Liver (tissue), 8 donors: ENCODE measurements at regions not wholly inside any gene's neighbourhood (a gene's known extent, or its start where the extent isn't known, plus 50 kb on each side); places are given as distances from the start of the nearest gene placed in this dataset.

ENCODE experiments used
- DNase-seq: peaks from one replicate; pipeline ENCODE4 v3.0.0-alpha.2; 2017; ENCODE audit warnings: low spot score
- H3K27ac ChIP-seq, 2 donors: one replicate each; pipeline ENCODE4 v1.7.0; 2013; ENCODE audit warnings: inconsistent platforms in 2 of 2, low read length in 2 of 2, control low read depth in 1 of 2, low read depth in 1 of 2, mild to moderate bottlenecking in 1 of 2
- H3K27me3 ChIP-seq, 4 donors: one replicate each; pipeline versions ENCODE4 v1.6.1 to v1.7.0; 2013; ENCODE audit warnings: low read length in 3 of 4, inconsistent platforms in 1 of 4, mild to moderate bottlenecking in 1 of 4, moderate library complexity in 1 of 4; ENCODE audit not compliant: control insufficient read depth in 4 of 4, insufficient read depth in 4 of 4
- H3K36me3 ChIP-seq, 4 donors: one replicate each; pipeline versions ENCODE4 v1.6.1 to v1.7.0; 2013; ENCODE audit warnings: low read length in 3 of 4, mild to moderate bottlenecking in 3 of 4, low read depth in 1 of 4, moderate library complexity in 1 of 4; ENCODE audit not compliant: control insufficient read depth in 4 of 4, insufficient read depth in 3 of 4
- H3K4me1 ChIP-seq, 4 donors: one replicate each; pipeline versions ENCODE4 v1.6.1 to v1.7.0; 2013; ENCODE audit warnings: low read length in 3 of 4, mild to moderate bottlenecking in 3 of 4, moderate library complexity in 1 of 4; ENCODE audit not compliant: control insufficient read depth in 4 of 4, insufficient read depth in 4 of 4
- H3K4me3 ChIP-seq, 3 donors: one replicate each; pipeline versions ENCODE4 v1.6.1 to v1.7.0; 2013; ENCODE audit warnings: low read length in 3 of 3, control low read depth in 1 of 3, low read depth in 1 of 3, mild to moderate bottlenecking in 1 of 3
- H3K9ac ChIP-seq, 2 donors: one replicate each; pipeline ENCODE4 v1.7.0; 2013; ENCODE audit warnings: low read length in 2 of 2, mild to moderate bottlenecking in 2 of 2, moderate library complexity in 2 of 2, control low read depth in 1 of 2, low read depth in 1 of 2
- H3K9me3 ChIP-seq, 4 donors: one replicate each; pipeline versions ENCODE4 v1.6.1 to v1.7.0; 2013; ENCODE audit warnings: low read length in 3 of 4; ENCODE audit not compliant: control insufficient read depth in 4 of 4
- ATF3 ChIP-seq: IDR thresholded peaks from 2 replicates; pipeline ENCODE4 v1.6.1; 2016; ENCODE audit warnings: antibody characterized with exemption
- CTCF ChIP-seq: fragments of 150-350 bp; IDR thresholded peaks from 2 replicates; pipeline ENCODE4 v1.5.1; 2017; ENCODE audit warnings: improper control_type of control experiment, low read depth, low read length; ENCODE audit not compliant: missing input control
- EGR1 ChIP-seq, 2 donors: IDR thresholded peaks; 2 replicates each; pipeline ENCODE4 v1.6.1; 2016 to 2018; ENCODE audit warnings: antibody characterized with exemption in 2 of 2, low read depth in 2 of 2
- FOXA1 ChIP-seq: IDR thresholded peaks from 2 replicates; pipeline ENCODE4 v1.6.1; 2016; ENCODE audit warnings: antibody characterized with exemption
- FOXA2 ChIP-seq: IDR thresholded peaks from 2 replicates; pipeline ENCODE4 v1.6.1; 2016; ENCODE audit warnings: antibody characterized with exemption
- GABPA ChIP-seq, 2 donors: IDR thresholded peaks in 1 of 2; conservative IDR thresholded peaks in 1 of 2; 2 replicates each; pipeline ENCODE4 v1.6.1; 2016; ENCODE audit warnings: antibody characterized with exemption in 2 of 2, mild to moderate bottlenecking in 1 of 2, moderate library complexity in 1 of 2
- HNF4A ChIP-seq, 2 donors: conservative IDR thresholded peaks; 2 replicates each; pipeline ENCODE4 v1.6.1; 2016; ENCODE audit warnings: antibody characterized with exemption in 2 of 2, mild to moderate bottlenecking in 2 of 2
- HNF4G ChIP-seq: IDR thresholded peaks from 2 replicates; pipeline ENCODE4 v1.6.1; 2016; ENCODE audit warnings: antibody characterized with exemption
- JUND ChIP-seq, 2 donors: IDR thresholded peaks; 2 replicates each; pipeline ENCODE4 v1.6.1; 2016; ENCODE audit warnings: antibody characterized with exemption in 2 of 2
- NR2F2 ChIP-seq: IDR thresholded peaks from 2 replicates; pipeline ENCODE4 v1.6.1; 2016; ENCODE audit warnings: antibody characterized with exemption
- RAD21 ChIP-seq, 2 donors: IDR thresholded peaks; 2 replicates each; pipeline ENCODE4 v1.6.1; 2016; ENCODE audit warnings: antibody characterized with exemption in 2 of 2, mild to moderate bottlenecking in 2 of 2
- RXRA ChIP-seq, 2 donors: IDR thresholded peaks; 2 replicates each; pipeline ENCODE4 v1.6.1; 2017 to 2018; ENCODE audit warnings: antibody characterized with exemption in 2 of 2, mild to moderate bottlenecking in 1 of 2
- SP1 ChIP-seq: IDR thresholded peaks from 2 replicates; pipeline ENCODE4 v1.6.1; 2018; ENCODE audit warnings: antibody characterized with exemption, mild to moderate bottlenecking
- TAF1 ChIP-seq: conservative IDR thresholded peaks from 2 replicates; pipeline ENCODE4 v1.6.1; 2016; ENCODE audit warnings: antibody characterized with exemption, mild to moderate bottlenecking
- YY1 ChIP-seq: IDR thresholded peaks from 2 replicates; pipeline ENCODE4 v1.6.1; 2016; ENCODE audit warnings: antibody characterized with exemption, mild to moderate bottlenecking
- ZBTB33 ChIP-seq: IDR thresholded peaks from 2 replicates; pipeline ENCODE4 v1.6.1; 2016; ENCODE audit warnings: antibody characterized with exemption
- WGBS: extraction: QIAGEN DNeasy Blood & Tissue Kit; methylation state at CpG from one replicate; pipeline ENCODE4 v1.1.7; 2013; 5-methylcytosine and 5-hydroxymethylcytosine counted together
- TF ChIP-seq, protein P1 (sequence below): IDR thresholded peaks from 2 replicates; pipeline ENCODE4 v1.6.1; 2016; ENCODE audit warnings: antibody characterized with exemption
- TF ChIP-seq, protein P2 (sequence below): IDR thresholded peaks from 2 replicates; pipeline ENCODE4 v1.6.1; 2016; ENCODE audit warnings: antibody characterized with exemption, mild to moderate bottlenecking
- donor health status: healthy.
- donor health status: healthy.
- donor health status: healthy.
- donor health status: healthy.
- donor health status: healthy.

DNA sequence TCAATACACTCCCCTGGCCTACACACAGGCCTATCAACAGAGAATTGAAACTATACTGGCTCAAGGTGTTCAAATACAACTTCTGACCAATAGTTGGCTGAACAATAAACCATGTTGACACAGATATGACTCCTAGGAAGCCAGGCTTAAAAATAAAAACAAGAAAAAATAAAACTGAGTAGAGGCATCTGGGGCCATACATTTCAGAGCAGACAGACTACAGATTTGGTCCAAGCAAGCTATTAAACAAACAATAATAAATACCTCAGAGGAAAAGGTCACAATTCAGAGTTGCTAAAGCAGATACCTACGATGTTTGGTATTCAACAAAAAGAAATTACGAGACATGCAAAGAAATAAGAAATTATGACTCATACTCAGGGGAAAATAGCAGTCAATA lies 132.8 kb upstream of the ACVR2A start:
- H3K9ac ChIP-seq = no peak overlapping the region
- TF ChIP-seq JUND (IDR thresholded peaks at IDR 0.05) (no peak), HNF4A (conservative IDR thresholded peaks at IDR 0.05) (no peak), GABPA (IDR thresholded peaks at IDR 0.05 in 1 of 2, conservative IDR thresholded peaks at IDR 0.05 in 1 of 2) (no peak), RXRA (IDR thresholded peaks at IDR 0.05) (no peak), FOXA2 (no peak), HNF4G (no peak), TAF1 (no peak), ATF3 (no peak), NR2F2 (no peak), FOXA1 (no peak), CTCF (no peak), EGR1 (IDR thresholded peaks at IDR 0.05; ENCODE audit: low read depth in 2 of 2) (no peak), YY1 (no peak), ZBTB33 (no peak)
- TF ChIP-seq, protein P1, sequence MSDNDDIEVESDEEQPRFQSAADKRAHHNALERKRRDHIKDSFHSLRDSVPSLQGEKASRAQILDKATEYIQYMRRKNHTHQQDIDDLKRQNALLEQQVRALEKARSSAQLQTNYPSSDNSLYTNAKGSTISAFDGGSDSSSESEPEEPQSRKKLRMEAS = no peak
- TF ChIP-seq, protein P2, sequence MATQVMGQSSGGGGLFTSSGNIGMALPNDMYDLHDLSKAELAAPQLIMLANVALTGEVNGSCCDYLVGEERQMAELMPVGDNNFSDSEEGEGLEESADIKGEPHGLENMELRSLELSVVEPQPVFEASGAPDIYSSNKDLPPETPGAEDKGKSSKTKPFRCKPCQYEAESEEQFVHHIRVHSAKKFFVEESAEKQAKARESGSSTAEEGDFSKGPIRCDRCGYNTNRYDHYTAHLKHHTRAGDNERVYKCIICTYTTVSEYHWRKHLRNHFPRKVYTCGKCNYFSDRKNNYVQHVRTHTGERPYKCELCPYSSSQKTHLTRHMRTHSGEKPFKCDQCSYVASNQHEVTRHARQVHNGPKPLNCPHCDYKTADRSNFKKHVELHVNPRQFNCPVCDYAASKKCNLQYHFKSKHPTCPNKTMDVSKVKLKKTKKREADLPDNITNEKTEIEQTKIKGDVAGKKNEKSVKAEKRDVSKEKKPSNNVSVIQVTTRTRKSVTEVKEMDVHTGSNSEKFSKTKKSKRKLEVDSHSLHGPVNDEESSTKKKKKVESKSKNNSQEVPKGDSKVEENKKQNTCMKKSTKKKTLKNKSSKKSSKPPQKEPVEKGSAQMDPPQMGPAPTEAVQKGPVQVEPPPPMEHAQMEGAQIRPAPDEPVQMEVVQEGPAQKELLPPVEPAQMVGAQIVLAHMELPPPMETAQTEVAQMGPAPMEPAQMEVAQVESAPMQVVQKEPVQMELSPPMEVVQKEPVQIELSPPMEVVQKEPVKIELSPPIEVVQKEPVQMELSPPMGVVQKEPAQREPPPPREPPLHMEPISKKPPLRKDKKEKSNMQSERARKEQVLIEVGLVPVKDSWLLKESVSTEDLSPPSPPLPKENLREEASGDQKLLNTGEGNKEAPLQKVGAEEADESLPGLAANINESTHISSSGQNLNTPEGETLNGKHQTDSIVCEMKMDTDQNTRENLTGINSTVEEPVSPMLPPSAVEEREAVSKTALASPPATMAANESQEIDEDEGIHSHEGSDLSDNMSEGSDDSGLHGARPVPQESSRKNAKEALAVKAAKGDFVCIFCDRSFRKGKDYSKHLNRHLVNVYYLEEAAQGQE = no peak
- H3K4me1 ChIP-seq = no peaks in the 10 kb centered on the region
- H3K36me3 ChIP-seq = no peaks in the 10 kb centered on the region
- no peaks in the 10 kb centered on the region for H3K9me3 ChIP-seq
- 84% methylated on average over 2 of the region's 2 CpGs for WGBS
- DNase-seq = no peak
- no peak overlapping the region for H3K27ac ChIP-seq
- H3K4me3 ChIP-seq = no peak overlapping the region
- no peaks in the 10 kb centered on the region for H3K27me3 ChIP-seq

- Histone ChIP-seq H3K36me3 (no peaks in the 10 kb centered on the region), H3K4me3 (no peak overlapping the region), H3K27me3 (no peaks in the 10 kb centered on the region), H3K9me3 (no peaks in the 10 kb centered on the region), H3K4me1 (no peaks in the 10 kb centered on the region), H3K27ac (no peak overlapping the region), H3K9ac (no peak overlapping the region)
- DNase-seq = no peak
- 90% methylated on average over 4 of the region's 4 CpGs for WGBS
- TF ChIP-seq FOXA1 (no peak), SP1 (no peak), HNF4A (conservative IDR thresholded peaks at IDR 0.05) (no peak), ZBTB33 (no peak), RAD21 (IDR thresholded peaks at IDR 0.05) (no peak)
- TF ChIP-seq, protein P2 = no peak
These were observed 133.8 kb upstream of the ACVR2A start for GRCh38 chr2:147711031-147711430.
